ENCODE measurements at regions not wholly inside any gene's neighbourhood (a gene's known extent, or its start where the extent isn't known, plus 50 kb on each side); places are given as distances from the start of the nearest gene placed in this dataset.
"Not testable (repeated sequence)": the region's sequence is repeated elsewhere in the genome, so short reads cannot be mapped to it uniquely, and the experiment has no call there.

- no peak for DNase-seq
Measured at GRCh38 chr7:84879570-84880325, 307.1 kb downstream of the SEMA3D start.

DNA sequence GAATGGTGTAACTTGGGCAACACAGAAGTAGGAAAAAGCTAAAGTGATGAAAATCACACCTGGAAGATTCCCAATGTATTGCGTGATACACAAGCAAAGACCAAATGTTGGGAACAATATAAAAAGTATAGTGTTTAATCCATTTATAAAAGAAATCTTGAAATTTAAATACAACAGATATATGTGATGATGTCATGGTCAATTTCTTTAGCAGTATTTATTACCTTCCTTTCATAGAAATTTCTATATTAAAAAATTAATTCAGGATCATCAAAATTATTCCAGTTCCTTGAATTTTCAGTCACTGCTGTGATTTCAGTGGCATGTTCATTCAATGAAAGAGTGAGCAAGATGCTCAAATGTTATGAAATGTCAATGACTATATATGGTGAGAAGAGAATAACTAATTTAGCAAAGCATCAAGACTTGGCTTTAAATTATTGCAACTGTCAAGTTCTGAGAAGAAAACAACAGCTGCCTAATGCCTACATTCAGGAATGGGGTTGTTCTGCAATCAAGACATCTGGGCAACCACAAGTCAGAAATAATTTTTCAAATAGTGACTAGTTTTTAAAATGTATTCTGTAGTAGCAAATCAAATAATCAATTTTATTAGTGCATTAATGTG, 308.8 kb downstream of the SEMA3D start:
- no peak for DNase-seq

DNA sequence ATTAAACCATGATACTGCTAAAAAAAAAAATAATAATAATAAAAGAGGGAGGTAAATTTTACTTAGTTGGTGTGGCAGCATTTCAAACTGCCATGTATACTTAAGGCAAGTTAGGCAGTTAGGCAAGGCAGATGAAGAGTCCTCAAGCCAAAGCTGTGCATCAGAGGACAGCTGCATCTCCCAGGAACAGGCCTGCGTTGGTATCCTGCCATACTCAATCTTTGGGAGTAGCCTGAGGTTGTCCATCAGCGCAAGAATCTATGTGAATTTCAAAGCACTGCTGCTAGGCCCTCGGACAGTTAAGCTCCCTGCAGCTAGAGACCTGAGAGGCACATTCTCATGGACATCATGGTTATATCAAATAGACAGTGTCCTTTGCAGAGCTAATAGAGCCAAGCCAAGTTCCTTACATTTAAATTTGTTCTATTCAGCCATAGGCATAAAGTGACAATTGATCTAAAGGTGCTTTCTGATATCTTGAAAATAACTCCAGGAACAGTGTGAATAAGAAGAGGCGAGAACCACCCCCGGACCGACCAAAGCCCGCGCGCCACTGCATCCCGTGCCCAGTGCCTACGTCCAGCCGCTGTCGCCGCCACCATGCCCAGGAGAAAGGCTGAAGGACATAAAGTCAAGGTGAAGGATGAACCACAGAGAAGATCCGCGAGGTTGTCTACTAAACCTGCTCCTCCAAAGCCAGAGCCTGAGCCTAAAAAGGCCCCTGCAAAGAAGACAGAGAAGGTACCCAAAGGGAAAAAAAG, 310.6 kb downstream of the SEMA3D start:
- no peak for DNase-seq

DNA sequence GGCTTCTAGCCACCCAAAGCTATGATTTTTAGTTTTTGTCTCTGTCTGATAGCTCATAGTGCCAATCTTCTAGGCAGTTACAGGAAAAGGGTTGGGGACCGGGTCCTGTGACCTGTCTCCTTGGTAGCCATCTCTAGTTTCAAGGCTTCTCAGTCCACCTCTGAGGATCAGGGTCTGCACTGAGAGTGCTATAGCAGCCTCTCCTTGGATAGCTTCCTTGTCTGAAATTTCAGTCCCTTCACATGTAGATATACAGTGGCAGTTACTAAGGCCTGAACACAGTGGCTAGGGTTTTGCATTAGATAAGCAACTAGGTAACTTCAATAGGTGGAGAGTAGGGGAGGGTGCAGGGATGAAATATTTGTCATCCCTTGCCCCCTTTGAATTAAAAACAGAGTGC, 321.3 kb downstream of the SEMA3D start:
- no peak for DNase-seq

- DNase-seq, result no peak
Measured at GRCh38 chr7:84857336-84857735, 329.5 kb downstream of the SEMA3D start.

GRCh38 chr7:84855758-84856157, 331.1 kb downstream of the SEMA3D start:
- no peak for DNase-seq

GRCh38 chr7:84848974-84849372, 337.9 kb downstream of the SEMA3D start:
- not testable (repeated sequence) for DNase-seq

DNA sequence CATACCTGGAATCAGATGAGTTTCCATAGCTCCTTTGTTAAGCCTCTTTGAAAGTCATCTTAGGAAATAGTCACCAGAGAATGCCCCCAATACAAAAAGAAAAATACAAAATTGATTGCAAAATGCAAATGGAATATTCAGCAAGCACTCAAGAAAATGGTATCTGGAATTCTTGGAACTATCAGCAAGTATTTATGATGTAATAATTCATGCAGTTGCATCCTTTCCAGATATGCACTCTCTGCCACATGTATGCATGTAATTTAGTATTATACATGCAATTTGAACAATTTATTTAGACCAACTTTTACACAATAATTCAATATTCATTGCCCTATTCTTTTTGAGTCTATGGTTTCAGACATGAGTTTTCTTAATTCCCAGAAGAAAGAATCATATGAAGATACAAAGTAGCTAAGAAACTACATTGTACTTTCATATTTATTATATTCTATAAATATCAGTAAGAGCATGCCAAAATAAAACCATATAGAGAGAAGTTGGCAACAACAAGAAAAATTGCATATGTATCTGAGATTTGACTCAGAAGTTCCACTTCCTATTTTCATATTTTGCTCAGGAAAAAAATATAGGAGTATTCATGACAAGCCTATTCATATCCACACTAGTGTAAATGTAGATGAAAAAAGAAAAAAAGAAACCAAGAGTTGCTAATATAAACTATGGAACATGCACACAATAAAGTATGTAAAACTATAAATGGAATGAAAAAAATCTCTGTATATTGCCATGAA, 338.5 kb downstream of the SEMA3D start:
- no peak for DNase-seq

- no peak for DNase-seq
Measured at GRCh38 chr7:84847790-84848189, 339.1 kb downstream of the SEMA3D start.

GRCh38 chr7:84847038-84847437, 339.8 kb downstream of the SEMA3D start:
- DNase-seq, result no peak

DNA sequence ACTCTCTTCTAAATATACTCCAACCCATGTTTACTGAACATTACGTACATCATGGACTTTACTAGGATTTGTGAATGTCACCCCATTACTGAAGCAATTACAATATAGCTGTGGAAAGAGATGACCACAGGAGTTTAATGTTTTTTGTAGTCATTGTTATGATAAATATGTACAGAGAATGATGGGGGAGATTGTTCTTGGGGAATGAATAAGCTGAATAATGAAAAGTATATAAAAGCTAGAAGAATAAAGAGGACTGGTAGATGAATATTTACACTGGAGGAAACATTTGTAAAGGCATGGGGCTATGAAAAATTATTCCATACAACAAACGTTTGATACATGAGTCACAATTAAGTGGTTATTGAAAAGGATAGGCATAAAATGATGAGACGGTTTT, 340.9 kb downstream of the SEMA3D start:
- no peak for DNase-seq

GRCh38 chr7:84844771-84845170, 342.1 kb downstream of the SEMA3D start:
- no peak for DNase-seq

- no peak for DNase-seq
Measured at GRCh38 chr7:84841809-84842208, 345.0 kb downstream of the SEMA3D start.

DNA sequence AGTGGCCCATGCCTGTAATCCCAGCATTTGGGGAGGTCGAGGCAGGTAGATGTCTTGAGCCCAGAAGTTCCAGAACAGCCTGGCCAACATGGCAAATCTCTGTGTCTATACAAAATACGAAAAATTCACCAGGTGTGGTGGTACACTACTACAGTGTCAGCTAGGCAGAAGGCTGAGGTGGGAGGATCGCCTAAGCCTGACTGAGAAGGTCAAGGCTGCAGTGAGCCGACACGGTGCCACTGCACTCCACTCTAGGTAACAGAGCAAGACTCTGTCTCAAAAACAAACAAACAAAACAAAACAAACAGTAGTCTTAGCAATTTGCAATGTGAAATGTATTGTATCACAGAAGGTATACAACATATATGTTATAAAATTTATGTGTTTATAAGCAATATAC, 348.0 kb downstream of the SEMA3D start:
- DNase-seq, result no peak

DNA sequence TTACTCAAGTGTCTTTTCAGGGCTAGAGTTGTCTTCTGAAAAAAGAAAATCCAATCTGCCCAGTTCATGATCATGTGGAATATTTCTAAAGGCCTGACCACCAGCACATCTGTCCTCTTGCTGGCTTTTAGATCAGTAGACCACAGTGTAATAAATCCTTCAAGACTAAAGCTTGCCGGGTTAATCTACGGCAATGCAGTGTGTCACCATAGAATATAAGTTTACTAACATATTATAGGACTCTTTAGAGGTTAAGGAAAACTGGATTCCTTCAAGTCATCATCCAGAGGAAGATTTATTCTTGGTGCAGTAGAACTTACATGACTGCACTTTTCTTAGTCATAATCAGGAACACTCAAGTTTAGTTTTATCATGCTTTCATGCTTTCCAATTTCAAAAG, 349.5 kb downstream of the SEMA3D start:
- no peak for DNase-seq

- no peak for DNase-seq
Measured at GRCh38 chr7:84829719-84830118, 357.1 kb downstream of the SEMA3D start.

GRCh38 chr7:84824057-84824651, 362.7 kb downstream of the SEMA3D start:
- no peak for DNase-seq

DNA sequence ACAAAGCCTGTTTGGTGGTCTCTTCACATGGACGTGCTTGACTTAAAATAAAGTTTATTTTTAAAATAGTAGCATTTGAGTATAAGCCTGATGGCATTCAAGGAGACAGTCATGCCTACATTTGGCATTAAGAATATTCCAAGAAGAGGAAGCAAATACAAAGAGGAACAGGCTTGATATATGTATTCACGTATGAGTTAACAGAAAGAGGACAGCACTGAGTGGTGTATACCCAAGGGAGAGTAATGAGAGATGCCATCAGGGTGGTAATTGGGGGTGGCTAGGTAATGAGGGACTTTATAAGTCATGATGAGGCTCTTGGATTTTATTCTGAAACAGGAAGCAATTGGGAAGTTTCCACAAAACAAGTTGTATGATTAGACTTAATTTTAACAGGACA, 363.3 kb downstream of the SEMA3D start:
- DNase-seq, result no peak

DNA sequence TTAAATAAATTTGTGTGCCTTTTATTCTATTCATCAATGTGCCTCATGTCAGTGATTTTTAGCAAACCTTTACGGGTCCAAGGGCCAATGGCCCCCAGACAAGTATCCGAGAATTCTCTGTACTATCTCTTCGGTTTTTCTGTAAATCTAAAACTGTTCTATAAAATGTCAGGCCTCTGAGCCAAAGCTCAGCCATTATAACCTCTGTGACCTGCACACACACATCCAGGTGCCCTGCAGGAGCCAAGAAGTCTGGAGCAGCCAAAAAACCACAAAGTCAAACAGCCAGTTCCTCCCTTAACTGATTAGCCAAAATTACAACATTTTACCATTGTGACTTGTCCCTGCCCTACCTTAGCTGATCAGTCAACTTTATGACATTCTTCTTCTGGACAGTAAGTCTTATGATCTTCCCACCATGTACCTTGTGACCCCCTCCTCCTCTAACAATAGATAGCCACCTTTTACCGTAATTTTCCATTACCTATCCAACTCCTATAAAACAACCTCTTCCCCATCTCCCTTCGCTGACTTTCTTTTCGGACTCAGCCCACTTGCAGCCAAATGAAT, 363.8 kb downstream of the SEMA3D start:
- no peak for DNase-seq

DNA sequence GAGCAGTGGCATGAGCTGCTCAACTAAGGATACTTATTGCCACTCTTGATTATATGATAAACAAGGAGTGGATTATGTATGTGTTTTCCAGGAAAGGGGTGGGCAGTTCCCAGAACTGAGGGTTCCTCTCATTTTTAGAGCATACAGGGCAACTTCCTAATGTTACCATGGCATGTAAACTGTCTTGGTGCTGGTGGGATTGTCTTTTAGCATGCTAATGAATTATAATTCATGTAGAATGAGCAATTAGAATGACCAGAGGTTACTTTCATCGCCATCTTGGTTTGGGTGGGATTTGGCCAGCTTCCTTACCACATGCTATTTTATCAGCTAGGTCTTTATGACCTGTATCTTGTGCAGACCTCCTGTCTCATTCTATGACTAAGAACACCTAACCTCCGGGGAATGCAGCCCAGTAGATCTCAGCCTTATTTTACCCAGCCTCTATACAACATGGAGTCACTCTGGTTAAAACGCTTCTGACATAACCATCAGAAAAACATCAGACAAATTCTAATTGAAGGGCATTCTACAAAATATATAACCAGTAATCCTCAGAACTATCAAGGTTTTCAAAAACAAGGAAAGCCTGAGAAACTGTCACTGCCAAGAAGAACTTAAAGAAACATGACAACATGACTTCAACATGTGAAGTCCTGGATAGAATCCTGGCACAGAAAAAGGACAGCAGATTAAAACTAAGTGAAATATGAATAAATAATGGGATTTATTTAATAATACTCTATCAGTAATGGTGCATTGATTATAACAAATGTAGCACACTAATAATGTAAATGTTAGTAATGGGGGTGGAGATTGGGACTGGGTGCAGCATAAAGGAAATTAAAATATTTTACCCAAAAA, 365.0 kb downstream of the SEMA3D start:
- DNase-seq, result no peak

DNA sequence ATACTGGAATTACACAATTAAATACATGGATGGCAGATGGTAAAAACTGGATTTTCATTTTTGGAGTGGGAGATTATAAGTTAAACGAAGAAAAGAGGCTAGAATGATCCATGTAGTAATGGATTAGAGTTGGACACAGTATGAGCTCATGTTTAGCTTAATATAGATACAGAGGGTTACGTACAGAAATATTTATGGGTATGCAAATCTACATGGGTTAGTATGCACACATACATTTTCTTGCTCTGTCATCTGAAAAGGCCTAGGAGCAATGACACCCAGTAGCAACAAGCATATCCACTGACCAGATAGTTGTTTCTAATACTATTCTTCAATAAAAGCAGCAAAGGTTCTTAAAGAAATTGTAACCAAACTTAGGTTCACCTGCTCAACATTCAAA, 366.4 kb downstream of the SEMA3D start:
- DNase-seq, result no peak

- no peak for DNase-seq
Measured at GRCh38 chr7:84817016-84817415, 369.8 kb downstream of the SEMA3D start.
